CD14-positive monocyte (primary cell): ENCODE measurements at regions not wholly inside any gene's neighbourhood (a gene's known extent, or its start where the extent isn't known, plus 50 kb on each side); places are given as distances from the start of the nearest gene placed in this dataset.

Source experiments
- DNase-seq, 3 donors: peaks; one replicate each; pipeline ENCODE4 v3.0.0-alpha.2; 2011 to 2022
- H2AFZ ChIP-seq: 2 replicates; pipeline ENCODE4 v1.6.0; 2012; ENCODE audit warnings: mild to moderate bottlenecking, low read depth, low read length, inconsistent platforms; ENCODE audit not compliant: insufficient read depth, poor library complexity, severe bottlenecking
- H3K27ac ChIP-seq, 2 donors: 1 replicate in 1 of 2; 2 replicates in 1 of 2; pipeline ENCODE4 v1.5.1; 2012 to 2013; ENCODE audit warnings: low read length in 2 of 2, control low read depth in 1 of 2, inconsistent platforms in 1 of 2, low read depth in 1 of 2, mild to moderate bottlenecking in 1 of 2
- H3K27me3 ChIP-seq, 2 donors: one replicate each; pipeline versions ENCODE4 v1.6.0 to v1.6.1; 2011 to 2013; ENCODE audit warnings: low read length in 2 of 2; ENCODE audit not compliant: control insufficient read depth in 2 of 2, insufficient read depth in 2 of 2
- H3K36me3 ChIP-seq, 2 donors: replicated peaks in 1 of 2; 1 replicate in 1 of 2; 2 replicates in 1 of 2; pipeline versions ENCODE4 v1.5.1 to v1.6.1; 2012 to 2013; ENCODE audit warnings: low read length in 2 of 2, control low read depth in 1 of 2, inconsistent platforms in 1 of 2, mild to moderate bottlenecking in 1 of 2; ENCODE audit not compliant: insufficient read depth in 2 of 2, control insufficient read depth in 1 of 2
- H3K4me1 ChIP-seq, 2 donors: 1 replicate in 1 of 2; 2 replicates in 1 of 2; pipeline versions ENCODE4 v1.5.1 to v1.6.1; 2012 to 2013; ENCODE audit warnings: low read length in 2 of 2, control low read depth in 1 of 2, inconsistent platforms in 1 of 2, mild to moderate bottlenecking in 1 of 2, moderate library complexity in 1 of 2; ENCODE audit not compliant: insufficient read depth in 2 of 2, control insufficient read depth in 1 of 2
- H3K4me2 ChIP-seq: replicated peaks from 2 replicates; pipeline ENCODE3; 2012; ENCODE audit warnings: low read length, moderate library complexity, mild to moderate bottlenecking; ENCODE audit not compliant: poor library complexity, severe bottlenecking; ENCODE audit errors: extremely low read depth
- H3K4me3 ChIP-seq, 3 experiments: fragments of 200-600 bp in 1 of 3; sonication (generic) in 1 of 3; replicated peaks in 1 of 3; 1 replicate in 2 of 3; 2 replicates in 1 of 3; pipeline ENCODE4 v1.5.1; 2011 to 2013; ENCODE audit warnings: low read length in 3 of 3, mild to moderate bottlenecking in 3 of 3, control low read depth in 2 of 3, low read depth in 2 of 3, inconsistent platforms in 1 of 3, moderate library complexity in 1 of 3
- H3K79me2 ChIP-seq: 2 replicates; pipeline ENCODE4 v1.6.0; 2012; ENCODE audit warnings: mild to moderate bottlenecking, control low read depth, inconsistent platforms, low read length, moderate library complexity; ENCODE audit not compliant: insufficient read depth
- H3K9ac ChIP-seq: 2 replicates; pipeline ENCODE4 v1.6.0; 2017; ENCODE audit warnings: low read length, mild to moderate bottlenecking; ENCODE audit not compliant: insufficient read depth, poor library complexity, severe bottlenecking
- H3K9me3 ChIP-seq, 2 donors: replicated peaks in 1 of 2; 1 replicate in 1 of 2; 2 replicates in 1 of 2; pipeline versions ENCODE4 v1.5.1 to v1.6.1; 2012 to 2013; ENCODE audit warnings: low read length in 2 of 2, control low read depth in 1 of 2; ENCODE audit not compliant: control insufficient read depth in 1 of 2, insufficient read depth in 1 of 2
- H4K20me1 ChIP-seq: 2 replicates; pipeline ENCODE4 v1.6.0; 2012; ENCODE audit warnings: mild to moderate bottlenecking, low read length, control low read depth, moderate library complexity; ENCODE audit not compliant: insufficient read depth
- H3K27ac Mint-ChIP-seq, 7 donors: one replicate each; pipeline ENCODE4 v1.8.0; 2020; ENCODE audit warnings: mild to moderate bottlenecking in 7 of 7, mixed read lengths in 7 of 7, moderate library complexity in 6 of 7, inconsistent platforms in 2 of 7
- H3K27me3 Mint-ChIP-seq, 3 donors: one replicate each; pipeline ENCODE4 v1.8.0; 2021 to 2022; ENCODE audit warnings: low read depth in 3 of 3, mild to moderate bottlenecking in 3 of 3, mixed read lengths in 3 of 3, moderate library complexity in 3 of 3, inconsistent platforms in 1 of 3
- H3K36me3 Mint-ChIP-seq, 2 donors: one replicate each; pipeline ENCODE4 v1.8.0; 2020; ENCODE audit warnings: mixed read lengths in 2 of 2, inconsistent platforms in 1 of 2, mild to moderate bottlenecking in 1 of 2
- H3K4me1 Mint-ChIP-seq: one replicate; pipeline ENCODE4 v1.8.0; 2020; ENCODE audit warnings: mild to moderate bottlenecking, mixed read lengths
- H3K4me3 Mint-ChIP-seq, 2 donors: one replicate each; pipeline ENCODE4 v1.8.0; 2020; ENCODE audit warnings: mild to moderate bottlenecking in 2 of 2, mixed read lengths in 2 of 2, moderate library complexity in 1 of 2
- H3K9me3 Mint-ChIP-seq, 7 donors: one replicate each; pipeline ENCODE4 v1.8.0; 2020 to 2022; ENCODE audit warnings: mixed read lengths in 7 of 7, mild to moderate bottlenecking in 6 of 7, moderate library complexity in 6 of 7, inconsistent platforms in 2 of 7
- WGBS: methylation state at CpG from one replicate; pipeline ENCODE4 v1.1.5; 2013; ENCODE audit warnings: missing lambda C conversion rate; ENCODE audit not compliant: insufficient coverage; 5-methylcytosine and 5-hydroxymethylcytosine counted together
- intact Hi-C, 2 donors: fragments of 100-400 bp; cut with micrococcal nuclease; formaldehyde crosslinking; loops; one replicate each; pipeline versions ENCODE4 v1.15.0 to v1.15.1; 2023
- TF ChIP-seq, protein P1 (sequence below): fragments of 200-600 bp; IDR thresholded peaks from one replicate; pipeline ENCODE4 v1.8.0; 2022; ENCODE audit warnings: antibody characterized with exemption, mild to moderate bottlenecking

DNA sequence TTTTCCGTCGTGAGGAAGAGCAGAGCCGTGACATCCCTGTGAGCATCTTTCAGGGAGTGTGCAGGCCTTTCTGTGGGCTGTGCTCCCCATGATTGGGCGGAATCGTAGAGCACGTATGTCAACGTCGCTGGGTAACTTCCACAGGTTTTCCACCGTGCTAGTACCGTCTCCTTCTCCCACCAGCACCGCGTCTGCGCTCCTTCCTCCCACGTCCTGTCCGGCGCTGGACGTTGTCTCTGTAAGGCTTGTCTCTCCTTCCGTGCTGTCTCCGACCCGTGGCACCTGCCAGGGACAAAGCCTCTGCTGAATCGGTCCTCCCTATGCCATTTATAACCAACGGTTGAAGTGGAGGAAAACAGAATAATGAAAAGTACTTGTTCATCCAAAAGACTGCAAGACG lies 386.7 kb downstream of the BRD1 start:
- Mint-ChIP-seq H3K4me3 (no peak overlapping the region), H3K9me3 (peaks cover 0 to 15% (median 5%) of the 10 kb centered on the region in 7 donors), H3K27ac (no peak overlapping the region), H3K4me1 (no peaks in the 10 kb centered on the region), H3K36me3 (peaks cover 4 to 12% of the 10 kb centered on the region in 2 donors), H3K27me3 (peaks cover 4 to 10% (median 8%) of the 10 kb centered on the region in 3 donors)
- TF ChIP-seq, protein P1, sequence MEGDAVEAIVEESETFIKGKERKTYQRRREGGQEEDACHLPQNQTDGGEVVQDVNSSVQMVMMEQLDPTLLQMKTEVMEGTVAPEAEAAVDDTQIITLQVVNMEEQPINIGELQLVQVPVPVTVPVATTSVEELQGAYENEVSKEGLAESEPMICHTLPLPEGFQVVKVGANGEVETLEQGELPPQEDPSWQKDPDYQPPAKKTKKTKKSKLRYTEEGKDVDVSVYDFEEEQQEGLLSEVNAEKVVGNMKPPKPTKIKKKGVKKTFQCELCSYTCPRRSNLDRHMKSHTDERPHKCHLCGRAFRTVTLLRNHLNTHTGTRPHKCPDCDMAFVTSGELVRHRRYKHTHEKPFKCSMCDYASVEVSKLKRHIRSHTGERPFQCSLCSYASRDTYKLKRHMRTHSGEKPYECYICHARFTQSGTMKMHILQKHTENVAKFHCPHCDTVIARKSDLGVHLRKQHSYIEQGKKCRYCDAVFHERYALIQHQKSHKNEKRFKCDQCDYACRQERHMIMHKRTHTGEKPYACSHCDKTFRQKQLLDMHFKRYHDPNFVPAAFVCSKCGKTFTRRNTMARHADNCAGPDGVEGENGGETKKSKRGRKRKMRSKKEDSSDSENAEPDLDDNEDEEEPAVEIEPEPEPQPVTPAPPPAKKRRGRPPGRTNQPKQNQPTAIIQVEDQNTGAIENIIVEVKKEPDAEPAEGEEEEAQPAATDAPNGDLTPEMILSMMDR, result no peak
- peaks cover 0 to 9% of the 10 kb centered on the region in 2 donors for H3K9me3 ChIP-seq
- H3K27ac ChIP-seq, result no peak overlapping the region
- intact Hi-C loops, result no loop called here
- H4K20me1 ChIP-seq, result no peaks in the 10 kb centered on the region
- no peaks in the 10 kb centered on the region for H3K79me2 ChIP-seq
- no peak overlapping the region for H3K4me2 ChIP-seq
- H2AFZ ChIP-seq, result no peak overlapping the region
- H3K36me3 ChIP-seq, result no peaks in the 10 kb centered on the region
- H3K9ac ChIP-seq, result no peak overlapping the region
- H3K27me3 ChIP-seq, result no peaks in the 10 kb centered on the region
- no peaks in the 10 kb centered on the region for H3K4me1 ChIP-seq
- no peak overlapping the region for H3K4me3 ChIP-seq
- 94% methylated on average over 10 of the region's 23 CpGs for WGBS
- no peak for DNase-seq

DNA sequence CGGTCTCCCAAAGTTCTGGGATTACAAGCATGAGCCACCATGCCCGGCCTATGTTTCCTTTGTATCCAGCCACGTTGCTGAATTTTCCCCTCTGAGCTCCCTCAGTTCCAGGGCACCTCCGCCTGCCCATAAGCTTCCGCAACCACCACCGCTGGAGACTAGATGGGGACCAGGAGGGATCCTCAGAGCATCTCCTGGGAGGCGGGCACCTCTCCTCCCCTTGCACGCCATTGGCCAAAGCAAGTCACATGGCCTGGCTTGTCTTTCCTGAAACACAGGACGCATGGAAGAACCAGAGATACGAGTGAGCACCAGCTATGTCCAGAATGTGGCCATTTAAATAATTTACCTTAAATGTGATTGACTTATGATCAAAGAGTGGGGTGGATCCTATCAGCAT lies 388.3 kb downstream of the BRD1 start:
- no peak overlapping the region for H3K27ac Mint-ChIP-seq
- H3K4me3 ChIP-seq, result no peak overlapping the region
- TF ChIP-seq, protein P1, result no peak
- no peak overlapping the region for H3K9ac ChIP-seq
- no peaks in the 10 kb centered on the region for H3K36me3 ChIP-seq
- peaks cover 1 to 21% (median 16%) of the 10 kb centered on the region in 7 donors for H3K9me3 Mint-ChIP-seq
- no peaks in the 10 kb centered on the region for H3K4me1 Mint-ChIP-seq
- H3K4me2 ChIP-seq, result no peak overlapping the region
- intact Hi-C loops, result no loop called here
- no peak overlapping the region for H3K4me3 Mint-ChIP-seq
- H3K9me3 ChIP-seq, result peaks cover 4 to 18% of the 10 kb centered on the region in 2 donors
- H2AFZ ChIP-seq, result no peak overlapping the region
- H4K20me1 ChIP-seq, result no peaks in the 10 kb centered on the region
- H3K4me1 ChIP-seq, result no peaks in the 10 kb centered on the region
- peaks cover 4 to 9% (median 4%) of the 10 kb centered on the region in 3 donors for H3K27me3 Mint-ChIP-seq
- no peaks in the 10 kb centered on the region for H3K27me3 ChIP-seq
- WGBS, result 92% methylated on average over 10 of the region's 10 CpGs
- no peak overlapping the region for H3K27ac ChIP-seq
- no peak for DNase-seq
- H3K79me2 ChIP-seq, result no peaks in the 10 kb centered on the region
- H3K36me3 Mint-ChIP-seq, result peaks cover 4 to 13% of the 10 kb centered on the region in 2 donors
